Dendritic cell treated with granulocyte-macrophage colony-stimulating factor and Interleukin-4, amounts not matched to agents 40 ng/mL and 50 ng/mL, for 4 days (primary cell): ENCODE measurements at regions not wholly inside any gene's neighbourhood (a gene's known extent, or its start where the extent isn't known, plus 50 kb on each side); places are given as distances from the start of the nearest gene placed in this dataset.
A peak's percentile ranks its signal among the peaks of the same experiment; 100 is the strongest.

ENCODE experiments used
- H3K27ac Mint-ChIP-seq: one replicate; pipeline ENCODE4 v1.8.0; 2022; ENCODE audit warnings: mild to moderate bottlenecking, mixed read lengths
- H3K27me3 Mint-ChIP-seq: one replicate; pipeline ENCODE4 v1.8.0; 2022; ENCODE audit warnings: mild to moderate bottlenecking, mixed read lengths
- H3K36me3 Mint-ChIP-seq: one replicate; pipeline ENCODE4 v1.8.0; 2022; ENCODE audit warnings: low read depth, mixed read lengths
- H3K4me1 Mint-ChIP-seq: one replicate; pipeline ENCODE4 v1.8.0; 2022; ENCODE audit warnings: low read depth, mixed read lengths
- H3K4me3 Mint-ChIP-seq: one replicate; pipeline ENCODE4 v1.8.0; 2022; ENCODE audit warnings: mild to moderate bottlenecking, moderate library complexity, mixed read lengths
- H3K9me3 Mint-ChIP-seq: one replicate; pipeline ENCODE4 v1.8.0; 2022; ENCODE audit warnings: mixed read lengths
- intact Hi-C: fragments of 100-400 bp; cut with micrococcal nuclease; formaldehyde crosslinking; loops from one replicate; pipeline ENCODE4 v1.15.0; 2022

DNA sequence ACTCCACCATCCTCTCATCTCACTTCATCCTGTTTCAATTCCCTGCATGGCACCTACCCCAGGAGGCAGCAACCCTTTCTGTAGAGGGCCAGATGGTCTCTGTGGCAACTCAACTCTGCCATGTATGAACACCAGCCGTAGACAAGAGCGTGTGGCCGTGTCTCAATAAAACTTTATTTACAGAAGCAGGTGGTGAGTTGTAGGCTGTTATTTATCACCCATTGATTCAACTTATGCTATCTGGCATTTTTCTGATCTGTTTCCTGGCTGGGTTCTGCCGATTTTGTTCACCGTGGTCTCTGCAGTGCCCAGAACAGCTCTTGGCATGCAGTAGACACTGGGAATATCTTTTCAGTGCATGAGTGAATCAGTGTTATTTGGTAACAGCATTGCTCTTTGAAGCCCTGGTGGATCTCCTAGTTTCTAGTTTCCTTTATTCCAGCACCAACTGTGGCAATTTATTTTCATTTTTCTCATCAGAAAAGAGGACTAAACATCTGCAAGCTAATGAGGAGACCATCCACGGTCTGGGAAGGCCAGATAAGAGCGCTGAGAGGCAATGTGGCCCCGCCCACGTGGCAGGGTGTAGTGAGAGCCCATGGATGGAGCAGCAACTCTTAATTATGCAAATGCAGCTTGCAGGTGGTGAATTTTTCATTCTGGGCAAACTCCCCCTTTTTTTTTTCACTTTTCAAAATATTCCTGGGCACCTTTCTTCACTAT, 77.9 kb downstream of the CTSL start:
- Mint-ChIP-seq H3K9me3 (no peaks in the 10 kb centered on the region), H3K4me3 (no peak overlapping the region), H3K27me3 (peaks cover 30% of the 10 kb centered on the region), H3K4me1 (no peaks in the 10 kb centered on the region), H3K27ac (no peak overlapping the region), H3K36me3 (no peaks in the 10 kb centered on the region)
- intact Hi-C loops: no loop called here

DNA sequence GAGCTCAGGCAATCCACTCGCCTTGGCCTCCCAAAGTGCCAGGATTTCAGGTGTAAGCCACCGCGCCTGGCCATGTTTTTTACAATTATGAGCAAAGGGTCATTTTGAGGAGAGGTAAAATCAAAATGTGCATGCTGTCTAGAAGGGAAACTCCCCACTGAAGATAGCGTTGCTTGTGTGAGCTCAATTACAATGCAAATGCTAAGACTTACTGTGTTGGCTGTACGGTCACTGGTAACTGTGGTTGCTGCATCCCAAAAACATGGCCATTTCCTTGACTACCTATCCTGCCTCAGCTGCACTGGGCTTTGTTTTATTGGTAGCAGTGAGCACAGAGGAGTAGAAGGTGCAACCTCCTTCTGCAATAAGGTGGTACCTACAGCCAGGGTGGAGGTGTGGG, 77.4 kb upstream of the SPATA31E1 start:
- Mint-ChIP-seq H3K4me3 (no peak overlapping the region), H3K27ac (no peak overlapping the region), H3K4me1 (peaks cover 5% of the 10 kb centered on the region), H3K27me3 (peaks cover 35% of the 10 kb centered on the region), H3K36me3 (no peaks in the 10 kb centered on the region), H3K9me3 (no peaks in the 10 kb centered on the region)
- intact Hi-C loops: no loop called here

DNA sequence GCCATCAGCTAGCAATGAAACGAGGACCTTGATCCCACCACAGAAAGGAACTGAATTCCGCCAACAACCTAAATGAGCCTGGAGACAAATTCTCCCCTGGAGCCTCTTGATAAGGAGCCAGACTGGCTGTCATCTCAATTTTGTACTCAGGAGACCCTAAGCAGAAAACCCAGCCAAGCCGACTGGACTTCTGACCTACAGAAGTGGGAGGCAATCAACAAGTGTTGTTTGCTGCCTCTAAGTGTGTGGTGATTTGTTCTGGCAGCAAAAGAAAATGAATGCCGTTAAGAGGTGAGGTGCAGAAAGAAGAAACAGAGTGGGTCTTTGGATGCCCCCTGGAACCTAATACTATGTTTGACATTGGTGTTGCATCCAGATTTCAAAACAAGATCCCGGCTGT, 72.7 kb upstream of the SPATA31E1 start:
- Mint-ChIP-seq H3K27me3 (peaks cover 36% of the 10 kb centered on the region), H3K4me3 (no peak overlapping the region), H3K36me3 (no peaks in the 10 kb centered on the region), H3K4me1 (peaks cover 39% of the 10 kb centered on the region), H3K9me3 (no peaks in the 10 kb centered on the region), H3K27ac (no peak overlapping the region)
- intact Hi-C loops: loop anchor here (5.0 kb wide), 1 partner anchor 473 kb away; no protein-coding TSS in a partner anchor

DNA sequence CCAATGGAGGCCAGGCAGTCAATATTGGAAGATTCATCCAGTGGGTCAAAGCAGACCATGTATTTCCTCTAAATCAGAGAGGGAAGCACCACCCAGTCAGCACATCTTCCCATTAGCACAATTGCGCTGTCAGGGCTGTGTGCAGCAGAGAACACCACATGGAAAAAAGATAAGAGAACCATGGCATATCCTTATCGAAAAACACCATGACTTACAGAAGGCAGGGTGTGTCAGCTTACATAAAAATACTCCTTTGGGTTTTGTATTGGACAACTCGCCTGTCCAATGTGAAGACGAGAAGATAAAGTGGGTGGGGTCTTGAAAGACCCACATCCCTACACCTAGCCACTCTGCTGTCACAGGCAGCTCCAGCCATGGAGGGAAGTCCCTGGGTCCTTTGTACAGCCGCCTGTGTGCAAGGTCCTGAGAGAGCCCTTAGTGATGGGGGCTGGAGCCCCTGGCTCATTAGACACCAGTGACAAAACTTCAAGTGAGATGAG, 71.9 kb upstream of the SPATA31E1 start:
- Mint-ChIP-seq H3K27me3 (peaks cover 40% of the 10 kb centered on the region), H3K9me3 (no peaks in the 10 kb centered on the region), H3K36me3 (no peaks in the 10 kb centered on the region), H3K4me3 (no peak overlapping the region), H3K4me1 (peaks cover 39% of the 10 kb centered on the region), H3K27ac (peak overlapping the region; percentile 37)
- intact Hi-C loops: loop anchor here (5.0 kb wide), 1 partner anchor 473 kb away; no protein-coding TSS in a partner anchor

DNA sequence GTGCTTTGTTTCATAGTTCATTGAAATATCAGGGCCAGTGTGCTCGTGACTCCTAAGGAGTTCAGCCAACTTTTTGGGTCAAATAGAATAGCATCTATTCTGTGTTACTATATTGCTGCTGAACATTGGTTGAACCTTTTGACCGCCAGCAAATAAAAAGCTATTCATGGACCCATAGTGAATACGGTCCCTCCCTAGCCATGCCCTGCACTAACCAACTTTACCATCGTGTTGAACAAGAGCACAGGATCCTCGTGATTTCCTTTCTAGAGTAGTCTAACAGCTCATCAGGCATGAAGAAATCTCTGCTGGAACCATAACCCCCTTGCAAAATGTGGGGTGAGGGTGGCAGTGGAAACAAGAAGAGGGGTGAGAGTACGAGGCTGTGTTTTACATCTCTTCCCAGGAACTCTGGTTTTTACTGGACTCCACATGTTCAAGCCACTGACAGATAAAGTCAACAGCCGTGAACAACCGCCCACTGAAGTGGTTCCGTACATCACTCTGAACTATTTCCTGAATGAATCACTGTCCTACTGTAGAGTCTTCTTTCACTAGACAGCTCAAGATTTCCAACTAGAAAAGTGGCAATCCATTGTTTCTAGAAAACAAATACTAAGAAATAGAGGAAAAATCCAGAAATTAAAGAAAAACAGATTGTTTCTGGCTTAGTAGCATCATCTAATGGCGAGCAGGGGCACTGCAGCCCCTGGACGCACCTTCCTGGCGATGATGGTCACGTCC, 70.1 kb upstream of the SPATA31E1 start:
- no peak overlapping the region for H3K27ac Mint-ChIP-seq

DNA sequence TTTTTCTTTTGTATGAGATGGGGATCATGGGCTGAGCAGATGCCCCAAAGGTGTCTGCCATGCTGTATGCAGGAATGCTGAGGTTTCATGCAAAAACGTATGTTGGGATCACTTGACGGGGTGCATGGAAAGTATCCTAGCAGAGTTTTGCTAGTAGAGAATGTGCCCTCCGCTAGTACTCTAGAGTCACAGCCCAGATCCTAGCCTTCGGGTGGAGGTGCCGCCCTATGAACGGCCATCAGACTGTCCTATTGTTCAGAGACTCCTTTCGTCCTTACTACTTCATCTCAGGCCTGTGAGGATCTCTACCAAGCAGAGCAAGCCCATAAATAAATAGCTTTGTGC, 69.6 kb upstream of the SPATA31E1 start:
- intact Hi-C loops: loop anchor here (5.0 kb wide), 1 partner anchor 476 kb away; no protein-coding TSS in a partner anchor
- no peaks in the 10 kb centered on the region for H3K9me3 Mint-ChIP-seq
- H3K36me3 Mint-ChIP-seq: no peaks in the 10 kb centered on the region
- H3K27me3 Mint-ChIP-seq: peaks cover 44% of the 10 kb centered on the region
- H3K4me3 Mint-ChIP-seq: no peak overlapping the region
- H3K27ac Mint-ChIP-seq: no peak overlapping the region
- H3K4me1 Mint-ChIP-seq: peaks cover 55% of the 10 kb centered on the region

More for the DNA sequence above, 70.1 kb upstream of the SPATA31E1 start:
- H3K4me1 Mint-ChIP-seq: peaks cover 55% of the 10 kb centered on the region
- H3K36me3 Mint-ChIP-seq: no peaks in the 10 kb centered on the region
- intact Hi-C loops: loop anchor here (1.0 to 5.0 kb wide), 2 partner anchors 134 to 475 kb away; no protein-coding TSS in a partner anchor
- H3K27me3 Mint-ChIP-seq: peaks cover 42% of the 10 kb centered on the region
- no peaks in the 10 kb centered on the region for H3K9me3 Mint-ChIP-seq
- no peak overlapping the region for H3K4me3 Mint-ChIP-seq

DNA sequence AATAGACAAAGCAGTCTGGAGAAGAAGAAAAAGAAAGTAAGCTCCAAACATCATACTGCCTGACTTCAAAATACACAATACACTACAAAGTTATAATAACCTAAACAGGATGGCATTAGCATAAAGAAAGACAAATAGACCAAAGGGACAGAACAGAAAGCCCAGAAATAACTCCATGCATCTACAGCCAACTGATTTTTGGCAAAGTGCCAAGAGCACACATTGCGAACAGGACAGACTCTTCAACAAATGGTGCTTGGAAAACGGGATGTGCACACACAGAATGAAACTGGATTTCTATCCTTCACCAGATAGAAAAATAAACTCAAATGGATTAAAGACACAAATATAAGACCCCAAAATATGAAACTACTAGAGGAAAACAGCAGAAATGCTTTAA, 66.6 kb upstream of the SPATA31E1 start:
- intact Hi-C loops: no loop called here
- Mint-ChIP-seq H3K4me1 (peaks cover 43% of the 10 kb centered on the region), H3K9me3 (no peaks in the 10 kb centered on the region), H3K4me3 (no peak overlapping the region), H3K27me3 (peaks cover 47% of the 10 kb centered on the region), H3K27ac (no peak overlapping the region), H3K36me3 (no peaks in the 10 kb centered on the region)

DNA sequence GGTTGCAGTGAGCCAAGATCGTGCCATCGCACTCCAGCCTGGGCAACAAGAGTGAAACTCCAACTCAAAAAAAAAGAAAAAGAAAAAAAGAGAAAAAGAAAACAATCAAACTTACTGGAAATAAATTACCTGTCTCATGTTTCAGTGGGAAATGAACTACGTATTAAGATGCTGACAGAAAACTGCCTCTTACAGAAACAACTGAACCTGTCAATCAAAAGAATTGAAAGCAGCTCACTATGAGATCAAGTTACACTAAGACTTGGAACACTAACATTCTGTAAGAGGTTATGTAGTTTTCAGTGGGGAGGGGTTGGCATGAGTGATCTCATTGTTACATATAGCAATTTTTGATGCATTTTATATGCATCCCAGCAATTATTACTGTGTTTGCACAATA, 64.4 kb upstream of the SPATA31E1 start:
- Mint-ChIP-seq H3K27ac (no peak overlapping the region), H3K27me3 (peaks cover 54% of the 10 kb centered on the region), H3K36me3 (no peaks in the 10 kb centered on the region), H3K4me1 (peaks cover 20% of the 10 kb centered on the region), H3K9me3 (no peaks in the 10 kb centered on the region), H3K4me3 (no peak overlapping the region)
- intact Hi-C loops: no loop called here

DNA sequence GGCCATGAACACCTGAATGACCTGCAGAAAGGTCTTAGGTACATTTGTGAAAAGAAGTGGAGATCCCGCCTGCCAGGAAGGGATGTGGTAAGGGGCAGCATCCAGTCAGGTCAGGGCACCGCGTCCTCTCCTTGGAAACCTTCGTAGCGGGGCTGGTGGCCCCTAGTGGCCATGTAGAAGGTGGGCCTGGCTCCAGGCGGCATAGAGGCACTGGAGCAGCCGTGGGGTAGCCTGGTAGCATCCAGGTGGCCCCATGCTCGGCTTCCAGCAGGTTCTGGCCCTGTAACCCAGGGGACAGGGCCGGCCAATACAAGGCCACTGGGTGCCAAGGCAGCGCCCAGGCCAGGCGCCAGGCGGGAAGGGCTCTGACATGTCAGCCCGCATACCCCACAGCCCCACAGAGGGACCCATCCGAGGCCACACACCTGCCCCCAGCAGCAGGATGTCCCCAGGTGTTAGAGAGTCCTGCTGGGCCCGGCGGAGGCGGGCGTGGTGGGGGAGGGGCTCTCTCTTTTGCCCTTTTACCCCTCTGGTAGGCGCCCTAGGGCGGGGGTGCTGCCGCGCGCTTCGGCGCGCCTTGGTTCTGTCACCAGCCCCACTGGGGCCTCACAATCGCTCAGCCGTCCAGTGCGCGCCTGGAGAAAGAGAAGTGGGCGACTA, 58.3 kb upstream of the SPATA31E1 start:
- H3K4me1 Mint-ChIP-seq: no peaks in the 10 kb centered on the region
- peaks cover 62% of the 10 kb centered on the region for H3K27me3 Mint-ChIP-seq
- H3K4me3 Mint-ChIP-seq: no peak overlapping the region
- intact Hi-C loops: no loop called here
- no peaks in the 10 kb centered on the region for H3K9me3 Mint-ChIP-seq
- no peak overlapping the region for H3K27ac Mint-ChIP-seq
- H3K36me3 Mint-ChIP-seq: no peaks in the 10 kb centered on the region

DNA sequence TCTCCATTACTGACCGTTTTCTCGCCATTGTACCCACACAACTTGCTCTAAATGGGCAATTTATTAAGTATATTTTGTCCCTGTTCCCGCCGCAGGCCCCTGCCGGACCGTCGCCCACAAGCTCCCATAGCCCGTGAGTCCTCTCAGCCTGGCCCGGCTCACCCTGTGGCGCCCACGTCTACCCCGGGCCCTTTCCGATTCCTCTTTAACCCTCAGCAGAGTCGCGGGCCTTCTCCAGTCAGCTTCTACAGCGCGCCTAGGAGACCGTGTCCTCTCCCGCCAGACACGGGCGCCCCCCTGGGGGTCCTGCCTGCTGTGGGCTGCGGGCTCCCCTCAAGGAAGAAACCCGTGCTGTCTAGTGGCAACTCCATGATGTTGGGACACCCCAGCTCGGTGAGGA, 57.8 kb upstream of the SPATA31E1 start:
- no peaks in the 10 kb centered on the region for H3K9me3 Mint-ChIP-seq
- H3K27ac Mint-ChIP-seq: no peak overlapping the region
- intact Hi-C loops: no loop called here
- no peak overlapping the region for H3K4me3 Mint-ChIP-seq
- no peaks in the 10 kb centered on the region for H3K36me3 Mint-ChIP-seq
- H3K4me1 Mint-ChIP-seq: no peaks in the 10 kb centered on the region
- H3K27me3 Mint-ChIP-seq: peaks cover 65% of the 10 kb centered on the region

DNA sequence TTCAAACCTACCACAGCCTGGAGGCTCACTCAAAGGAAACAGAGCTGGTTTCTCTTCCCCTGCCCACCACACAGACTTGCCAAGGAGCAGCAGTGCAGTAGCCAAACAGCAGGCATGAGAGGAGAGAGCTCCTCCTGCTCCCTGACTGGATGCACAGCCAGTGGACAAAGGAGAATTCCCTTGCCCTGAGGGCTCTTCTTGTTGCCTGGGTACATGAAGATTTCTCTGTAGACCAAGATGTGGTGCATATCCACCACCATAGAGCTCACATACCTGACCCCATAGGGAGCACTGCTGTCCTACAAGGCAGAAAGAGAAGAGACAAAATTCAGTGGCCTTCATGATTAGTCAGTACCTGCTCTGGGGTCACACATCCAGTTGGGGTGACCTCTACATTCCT, 56.3 kb upstream of the SPATA31E1 start:
- intact Hi-C loops: no loop called here
- Mint-ChIP-seq H3K4me3 (no peak overlapping the region), H3K9me3 (no peaks in the 10 kb centered on the region), H3K4me1 (no peaks in the 10 kb centered on the region), H3K27me3 (peaks cover 71% of the 10 kb centered on the region), H3K36me3 (no peaks in the 10 kb centered on the region), H3K27ac (no peak overlapping the region)

DNA sequence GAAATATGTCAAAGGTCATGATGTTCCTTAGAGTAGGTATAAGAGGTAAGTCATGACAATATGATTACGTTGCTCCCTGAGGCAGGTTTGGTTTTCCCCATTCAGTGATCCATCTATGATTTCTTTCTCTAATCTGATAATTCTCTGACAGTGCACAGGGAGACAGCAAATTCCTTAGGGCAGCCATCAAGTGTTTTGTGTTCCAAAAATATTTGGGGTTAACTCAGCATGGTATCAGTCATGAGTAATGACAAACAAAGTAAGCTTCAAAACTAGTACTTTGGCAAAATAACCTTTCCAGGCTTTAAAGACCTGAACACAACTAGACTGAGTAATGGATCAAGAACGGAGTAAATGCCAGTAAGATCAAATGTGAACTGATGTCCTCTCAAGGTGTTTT, 55.3 kb upstream of the SPATA31E1 start:
- Mint-ChIP-seq H3K9me3 (no peaks in the 10 kb centered on the region), H3K36me3 (no peaks in the 10 kb centered on the region), H3K4me3 (no peak overlapping the region), H3K4me1 (no peaks in the 10 kb centered on the region), H3K27me3 (peaks cover 73% of the 10 kb centered on the region), H3K27ac (no peak overlapping the region)
- intact Hi-C loops: no loop called here

DNA sequence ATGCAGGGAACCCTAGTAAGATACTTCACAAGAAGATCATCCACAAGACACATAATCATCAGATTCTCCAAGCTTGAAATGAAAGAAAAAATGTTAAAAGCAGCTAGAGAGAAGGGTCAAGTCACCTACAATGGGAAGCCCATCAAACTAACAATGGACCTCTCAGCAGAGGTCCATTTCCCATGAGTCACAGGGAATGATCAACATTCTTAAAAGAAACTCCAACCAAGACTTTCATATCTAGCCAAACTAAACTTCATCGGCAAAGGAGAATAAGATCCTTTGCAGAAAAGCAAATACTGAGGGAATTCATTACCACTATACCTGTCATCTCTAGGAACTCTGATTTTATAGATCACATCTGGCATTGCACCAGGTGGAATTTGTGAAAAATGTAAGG, 52.9 kb upstream of the SPATA31E1 start:
- peaks cover 79% of the 10 kb centered on the region for H3K27me3 Mint-ChIP-seq
- H3K4me3 Mint-ChIP-seq: no peak overlapping the region
- H3K36me3 Mint-ChIP-seq: no peaks in the 10 kb centered on the region
- intact Hi-C loops: no loop called here
- H3K27ac Mint-ChIP-seq: no peak overlapping the region
- no peaks in the 10 kb centered on the region for H3K4me1 Mint-ChIP-seq
- H3K9me3 Mint-ChIP-seq: no peaks in the 10 kb centered on the region

DNA sequence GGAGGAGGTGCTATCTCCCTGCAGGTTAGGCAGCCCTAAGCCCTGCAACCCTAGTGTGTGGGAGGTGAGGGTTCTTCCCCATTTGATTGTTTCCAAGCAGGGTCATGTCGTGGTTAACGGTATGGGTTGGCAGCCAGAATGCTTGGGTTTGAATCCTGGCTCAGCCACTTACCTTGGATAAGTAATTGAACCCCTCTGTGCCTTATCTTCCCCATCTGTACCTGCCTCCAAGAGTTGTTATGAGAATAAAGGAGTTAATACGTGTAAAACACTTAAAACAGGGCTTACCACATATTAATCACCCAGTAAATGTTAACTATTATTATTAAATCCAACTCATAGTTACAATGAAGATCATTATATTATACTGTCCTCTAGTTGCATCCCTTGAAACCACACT, 52.2 kb upstream of the SPATA31E1 start:
- H3K4me3 Mint-ChIP-seq: no peak overlapping the region
- H3K27ac Mint-ChIP-seq: no peak overlapping the region
- peaks cover 81% of the 10 kb centered on the region for H3K27me3 Mint-ChIP-seq
- intact Hi-C loops: no loop called here
- H3K9me3 Mint-ChIP-seq: no peaks in the 10 kb centered on the region
- no peaks in the 10 kb centered on the region for H3K36me3 Mint-ChIP-seq
- no peaks in the 10 kb centered on the region for H3K4me1 Mint-ChIP-seq
